ENCODE measurements at regions not wholly inside any gene's neighbourhood (a gene's known extent, or its start where the extent isn't known, plus 50 kb on each side); places are given as distances from the start of the nearest gene placed in this dataset.

GRCh38 chr12:71299541-71300376, 139.8 kb upstream of the LGR5 start (continued):
- TF ChIP-seq ZC3H4 (CRISPR knock-in tag; IDR thresholded peaks at IDR 0.05; ENCODE audit: borderline replicate concordance) = no peak
- TF ChIP-seq ZNF76 (CRISPR knock-in tag; IDR thresholded peaks at IDR 0.05; ENCODE audit: borderline replicate concordance) = no peak
- no peak for TF ChIP-seq ZBTB17 (CRISPR knock-in tag; IDR thresholded peaks at IDR 0.05)
- TF ChIP-seq HDAC2 (IDR thresholded peaks at IDR 0.05) = 0 out of 2 replicates have a peak, but pooled peaks have one; percentile 54
- no peak for TF ChIP-seq U2AF2 (optimal IDR thresholded peaks at IDR 0.05; ENCODE audit: low read depth, low read length)
- no peak for TF ChIP-seq E2F5 (CRISPR knock-in tag; IDR thresholded peaks at IDR 0.05)
- TF ChIP-seq POLR2H (tag; IDR thresholded peaks at IDR 0.05; ENCODE audit: low read depth) = no peak
- no peak for TF ChIP-seq MAX (CRISPR knock-in tag; IDR thresholded peaks at IDR 0.05)
- peak; percentile 16 for TF ChIP-seq HMGN3 (IDR thresholded peaks at IDR 0.05; ENCODE audit: borderline replicate concordance, extremely low read depth, insufficient read length, low read depth, low read length)
- TF ChIP-seq ETV6 (IDR thresholded peaks at IDR 0.05; ENCODE audit: borderline replicate concordance in 1 of 2, low read depth in 2 of 2, low read length in 1 of 2) = no peak
- TF ChIP-seq ETV6 (CRISPR knock-in tag; IDR thresholded peaks at IDR 0.05; ENCODE audit: borderline replicate concordance) = no peak
- no peak for TF ChIP-seq PRMT5 (CRISPR knock-in tag; IDR thresholded peaks at IDR 0.05)
- peak; percentile 20 for TF ChIP-seq FOS (IDR thresholded peaks at IDR 0.05; ENCODE audit: extremely low read depth, insufficient read length)
- TF ChIP-seq HCFC1 (IDR thresholded peaks at IDR 0.05; ENCODE audit: low read depth, low read length) = no peak
- no peak for TF ChIP-seq SMARCA5 (IDR thresholded peaks at IDR 0.05)
- TF ChIP-seq PYGO2 (tag; IDR thresholded peaks at IDR 0.05) = no peak
- TF ChIP-seq STAG1 (CRISPR knock-in tag; IDR thresholded peaks at IDR 0.05; ENCODE audit: borderline replicate concordance) = no peak
- TF ChIP-seq CHD2 (IDR thresholded peaks at IDR 0.05; ENCODE audit: low read depth, low read length) = no peak
- no peak for TF ChIP-seq SIN3A (IDR thresholded peaks at IDR 0.05; ENCODE audit: borderline replicate concordance in 2 of 2, control insufficient read depth in 1 of 2, low read depth in 2 of 2, low read length in 2 of 2)
- no peak for TF ChIP-seq PHB (CRISPR knock-in tag; IDR thresholded peaks at IDR 0.05)
- peak; percentile 23; the same call in 1 of the 2 replicates for TF ChIP-seq MYC (IDR thresholded peaks at IDR 0.05; ENCODE audit: low read depth, low read length)
- no peak for TF ChIP-seq MYC (CRISPR knock-in tag; IDR thresholded peaks at IDR 0.05; ENCODE audit: borderline replicate concordance, low read depth)
- TF ChIP-seq SRSF1 (IDR thresholded peaks at IDR 0.05; ENCODE audit: low read depth, low read length) = no peak
- no peak for TF ChIP-seq CBX8 (IDR thresholded peaks at IDR 0.05; ENCODE audit: borderline replicate concordance, extremely low read depth, low read depth, low read length, poor library complexity, severe bottlenecking)
- TF ChIP-seq ZC3H8 (IDR thresholded peaks at IDR 0.05) = no peak
- TF ChIP-seq STAT5B (CRISPR knock-in tag; IDR thresholded peaks at IDR 0.05) = no peak
- peak; percentile 29; the same call in 1 of the 2 replicates for TF ChIP-seq ADNP (tag; IDR thresholded peaks at IDR 0.05)
- no peak for TF ChIP-seq GABPA (tag; conservative IDR thresholded peaks at IDR 0.05; ENCODE audit: low read depth)
